Keratinocyte (primary cell): ENCODE measurements at regions not wholly inside any gene's neighbourhood (a gene's known extent, or its start where the extent isn't known, plus 50 kb on each side); places are given as distances from the start of the nearest gene placed in this dataset.

Experiments
- CTCF ChIP-seq, 3 experiments: IDR thresholded peaks in 1 of 3; conservative IDR thresholded peaks in 1 of 3; optimal IDR thresholded peaks in 1 of 3; 2 replicates in 2 of 3; 3 replicates in 1 of 3; pipeline versions ENCODE3 to v1.5.1; 2011; ENCODE audit warnings: low read length in 3 of 3, mild to moderate bottlenecking in 3 of 3, moderate library complexity in 2 of 3, control low read depth in 1 of 3, inconsistent platforms in 1 of 3; ENCODE audit not compliant: insufficient read depth in 2 of 3; ENCODE audit errors: extremely low read depth in 1 of 3
- EZH2 ChIP-seq: IDR thresholded peaks from one replicate; pipeline ENCODE4 v1.6.1; 2012; ENCODE audit warnings: inconsistent platforms, mild to moderate bottlenecking, low read length, moderate library complexity

DNA sequence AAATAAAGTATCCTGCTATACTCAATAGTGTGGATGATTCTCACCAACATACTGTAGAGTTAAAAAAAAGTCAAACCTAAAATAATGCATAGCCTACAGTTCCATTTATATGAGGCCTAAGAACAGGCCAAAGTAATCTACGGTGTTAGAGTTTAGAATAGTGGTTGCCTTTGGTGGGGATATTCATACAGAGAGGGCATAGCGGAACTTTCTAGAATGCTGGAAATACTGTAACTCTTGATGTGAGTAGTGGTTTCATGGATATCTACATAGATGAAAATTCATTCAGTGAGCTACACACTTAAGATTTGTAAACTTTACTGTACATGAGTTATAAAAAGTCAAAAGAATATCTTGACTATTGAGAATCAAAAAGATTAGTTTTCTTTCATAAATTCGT lies 349.9 kb upstream of the NFE2L3 start:
- TF ChIP-seq CTCF (optimal IDR thresholded peaks at IDR 0.05 in 1 of 3, IDR thresholded peaks at IDR 0.05 in 1 of 3, conservative IDR thresholded peaks at IDR 0.05 in 1 of 3; ENCODE audit: extremely low read depth in 1 of 3, insufficient read depth in 2 of 3, low read length in 3 of 3) (no peak), EZH2 (no peak)
